Progenitor cell of endocrine pancreas (in vitro differentiated cells): ENCODE measurements at regions not wholly inside any gene's neighbourhood (a gene's known extent, or its start where the extent isn't known, plus 50 kb on each side); places are given as distances from the start of the nearest gene placed in this dataset.

ENCODE experiments used
- DNase-seq: peaks from one replicate; pipeline ENCODE4 v3.0.0; 2021; ENCODE audit warnings: low spot score; ENCODE audit not compliant: unreplicated experiment
- H3K27ac Mint-ChIP-seq: 2 replicates; pipeline ENCODE4 v1.8.0; 2021; ENCODE audit warnings: mild to moderate bottlenecking, moderate library complexity, mixed read lengths
- H3K27me3 Mint-ChIP-seq: 2 replicates; pipeline ENCODE4 v1.8.0; 2021; ENCODE audit warnings: mixed read lengths
- H3K36me3 Mint-ChIP-seq: 2 replicates; pipeline ENCODE4 v1.8.0; 2022; ENCODE audit warnings: mixed read lengths; ENCODE audit not compliant: insufficient read depth
- H3K4me1 Mint-ChIP-seq: 2 replicates; pipeline ENCODE4 v1.8.0; 2021; ENCODE audit warnings: low read depth, mixed read lengths
- H3K4me3 Mint-ChIP-seq: 2 replicates; pipeline ENCODE4 v1.8.0; 2021; ENCODE audit warnings: low read depth, mild to moderate bottlenecking, moderate library complexity, mixed read lengths
- H3K9me3 Mint-ChIP-seq: 2 replicates; pipeline ENCODE4 v1.8.0; 2021; ENCODE audit warnings: low read depth, mixed read lengths
- CTCF ChIP-seq: fragments of 200-600 bp; sonication (generic); IDR thresholded peaks from one replicate; pipeline ENCODE4 v1.5.0; 2021; ENCODE audit warnings: antibody characterized with exemption, mild to moderate bottlenecking; ENCODE audit not compliant: unreplicated experiment

GRCh38 chr6:16842676-16843075 lies 81.4 kb upstream of the ATXN1 start:
- Mint-ChIP-seq H3K4me3 (no peak overlapping the region), H3K4me1 (peaks cover 12% of the 10 kb centered on the region), H3K9me3 (no peaks in the 10 kb centered on the region), H3K27me3 (no peaks in the 10 kb centered on the region), H3K27ac (no peak overlapping the region), H3K36me3 (no peaks in the 10 kb centered on the region)
- DNase-seq = no peak
- TF ChIP-seq CTCF = no peak

GRCh38 chr6:16841241-16841640 lies 80.0 kb upstream of the ATXN1 start:
- H3K36me3 Mint-ChIP-seq = no peaks in the 10 kb centered on the region

DNA sequence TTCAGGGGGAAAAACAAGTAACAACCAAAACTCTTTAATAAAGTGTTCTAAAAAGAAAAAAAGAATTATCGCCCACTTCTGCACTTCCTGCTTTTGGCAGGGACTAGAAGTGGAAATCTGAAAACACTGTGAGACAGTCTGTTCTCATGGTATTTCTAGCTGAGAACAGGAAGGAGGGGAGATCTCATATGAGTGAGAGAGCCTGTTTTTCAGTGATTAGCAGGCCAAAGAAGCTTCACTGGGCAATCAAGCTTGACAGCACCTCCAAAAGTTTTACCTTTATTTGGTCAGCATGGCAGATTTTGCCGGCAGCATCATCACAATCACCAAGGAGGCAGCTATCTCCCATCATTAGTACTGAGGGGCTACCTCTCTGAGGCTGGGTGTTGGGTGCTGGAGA lies 79.5 kb upstream of the ATXN1 start:
- H3K36me3 Mint-ChIP-seq = no peaks in the 10 kb centered on the region
- DNase-seq = no peak
- no peaks in the 10 kb centered on the region for H3K27me3 Mint-ChIP-seq
- H3K27ac Mint-ChIP-seq = no peak overlapping the region
- no peaks in the 10 kb centered on the region for H3K9me3 Mint-ChIP-seq
- peaks cover 12% of the 10 kb centered on the region for H3K4me1 Mint-ChIP-seq
- H3K4me3 Mint-ChIP-seq = no peak overlapping the region
- no peak for TF ChIP-seq CTCF

More at GRCh38 chr6:16841241-16841640, 80.0 kb upstream of the ATXN1 start:
- DNase-seq = no peak
- TF ChIP-seq CTCF = no peak
- no peaks in the 10 kb centered on the region for H3K27me3 Mint-ChIP-seq
- no peak overlapping the region for H3K4me3 Mint-ChIP-seq
- no peak overlapping the region for H3K27ac Mint-ChIP-seq
- no peaks in the 10 kb centered on the region for H3K9me3 Mint-ChIP-seq
- H3K4me1 Mint-ChIP-seq = peaks cover 12% of the 10 kb centered on the region

DNA sequence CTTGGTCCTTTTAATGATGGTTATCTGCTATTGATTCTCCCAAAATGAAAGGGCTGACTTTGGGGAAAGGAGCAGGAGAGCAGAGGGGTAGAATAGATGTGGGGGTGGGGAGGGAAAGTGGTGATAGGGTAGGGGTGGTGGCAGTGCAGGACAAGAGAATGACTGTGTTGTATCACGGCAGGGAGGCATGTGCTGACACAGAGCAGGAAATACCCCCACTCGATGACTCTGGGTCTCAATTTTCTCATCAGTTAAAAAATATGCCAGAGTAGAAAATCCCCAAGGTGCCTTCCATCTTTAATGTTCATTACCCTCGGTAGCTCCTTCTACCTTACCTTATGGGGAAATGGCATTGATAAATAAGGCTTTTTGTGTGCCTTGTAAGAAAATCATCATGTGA lies 79.0 kb upstream of the ATXN1 start:
- no peaks in the 10 kb centered on the region for H3K9me3 Mint-ChIP-seq
- peaks cover 12% of the 10 kb centered on the region for H3K4me1 Mint-ChIP-seq
- H3K4me3 Mint-ChIP-seq = no peak overlapping the region
- no peaks in the 10 kb centered on the region for H3K36me3 Mint-ChIP-seq
- H3K27me3 Mint-ChIP-seq = no peaks in the 10 kb centered on the region
- no peak overlapping the region for H3K27ac Mint-ChIP-seq
- DNase-seq = no peak
- no peak for TF ChIP-seq CTCF

DNA sequence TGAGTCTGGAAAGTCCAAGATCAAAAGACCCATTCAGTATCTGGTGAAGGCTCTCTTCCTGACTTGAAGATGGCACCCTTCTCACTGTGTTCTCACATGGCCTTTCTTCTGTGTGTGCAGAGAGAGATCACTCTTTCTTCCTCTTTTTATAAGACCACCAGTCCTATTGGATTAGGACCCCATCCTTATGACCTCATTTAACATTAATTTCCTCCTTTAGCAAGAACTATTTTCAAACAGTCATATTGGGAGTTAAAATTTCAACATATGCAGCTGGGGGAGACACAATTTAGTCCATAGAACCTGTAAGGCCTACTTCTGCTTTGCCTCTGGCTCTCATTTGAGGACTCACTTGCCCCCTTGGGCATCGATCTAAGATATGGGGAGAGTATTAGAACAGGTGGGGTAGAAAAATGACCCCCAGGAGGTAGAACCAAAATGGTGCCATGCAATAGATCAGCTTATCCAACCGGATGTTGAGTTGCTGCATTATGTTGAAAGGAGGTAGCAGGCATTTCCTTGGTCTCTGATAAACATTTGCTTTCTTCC lies 78.4 kb upstream of the ATXN1 start:
- TF ChIP-seq CTCF = no peak
- Mint-ChIP-seq H3K27ac (peak overlapping the region; percentile 19), H3K4me3 (no peak overlapping the region), H3K36me3 (no peaks in the 10 kb centered on the region), H3K9me3 (no peaks in the 10 kb centered on the region), H3K27me3 (no peaks in the 10 kb centered on the region), H3K4me1 (peaks cover 12% of the 10 kb centered on the region)
- DNase-seq = no peak
